ENCODE measurements at regions not wholly inside any gene's neighbourhood (a gene's known extent, or its start where the extent isn't known, plus 50 kb on each side); places are given as distances from the start of the nearest gene placed in this dataset.
"Not testable (repeated sequence)": the region's sequence is repeated elsewhere in the genome, so short reads cannot be mapped to it uniquely, and the experiment has no call there.

- peak; percentile 9 for DNase-seq (ENCODE audit: low read depth)
These were observed 213.8 kb downstream of the SIPA1L2 start for GRCh38 chr1:232416026-232416568.

- not testable (repeated sequence) for DNase-seq (ENCODE audit: low read depth)
These were observed 214.5 kb downstream of the SIPA1L2 start for GRCh38 chr1:232415481-232415880.

GRCh38 chr1:232414100-232414499 lies 215.8 kb downstream of the SIPA1L2 start:
- no peak for DNase-seq (ENCODE audit: low read depth)

GRCh38 chr1:232413674-232414073 lies 216.3 kb downstream of the SIPA1L2 start:
- DNase-seq (ENCODE audit: low read depth), result no peak

GRCh38 chr1:232409584-232409983 lies 220.3 kb downstream of the SIPA1L2 start:
- no peak for DNase-seq (ENCODE audit: low read depth)

GRCh38 chr1:232407120-232407519 lies 222.8 kb downstream of the SIPA1L2 start:
- no peak for DNase-seq (ENCODE audit: low read depth)

- no peak for DNase-seq (ENCODE audit: low read depth)
These were observed 224.2 kb downstream of the SIPA1L2 start for GRCh38 chr1:232405781-232406180.

GRCh38 chr1:232404981-232405731 lies 224.8 kb downstream of the SIPA1L2 start:
- DNase-seq (ENCODE audit: low read depth), result no peak

GRCh38 chr1:232404227-232404626 lies 225.7 kb downstream of the SIPA1L2 start:
- DNase-seq (ENCODE audit: low read depth), result no peak

GRCh38 chr1:232403017-232403714 lies 226.8 kb downstream of the SIPA1L2 start:
- DNase-seq (ENCODE audit: low read depth), result no peak

- DNase-seq (ENCODE audit: low read depth), result no peak
These were observed 231.1 kb downstream of the SIPA1L2 start for GRCh38 chr1:232398823-232399222.

GRCh38 chr1:232393444-232394146 lies 236.3 kb downstream of the SIPA1L2 start:
- DNase-seq (ENCODE audit: low read depth), result no peak

GRCh38 chr1:232393010-232393409 lies 236.9 kb downstream of the SIPA1L2 start:
- peak; percentile 39 for DNase-seq (ENCODE audit: low read depth)

GRCh38 chr1:232390590-232390989 lies 239.3 kb downstream of the SIPA1L2 start:
- DNase-seq (ENCODE audit: low read depth), result no peak

GRCh38 chr1:232389744-232390143 lies 240.2 kb downstream of the SIPA1L2 start:
- no peak for DNase-seq (ENCODE audit: low read depth)

- no peak for DNase-seq (ENCODE audit: low read depth)
These were observed 241.6 kb downstream of the SIPA1L2 start for GRCh38 chr1:232388363-232388762.

- no peak for DNase-seq (ENCODE audit: low read depth)
These were observed 243.0 kb downstream of the SIPA1L2 start for GRCh38 chr1:232386721-232387510.

- DNase-seq (ENCODE audit: low read depth), result no peak
These were observed 243.6 kb downstream of the SIPA1L2 start for GRCh38 chr1:232386294-232386693.

- DNase-seq (ENCODE audit: low read depth), result peak; percentile 68
These were observed 244.7 kb downstream of the SIPA1L2 start for GRCh38 chr1:232385221-232385620.

GRCh38 chr1:232384171-232384883 lies 245.6 kb downstream of the SIPA1L2 start:
- peak; percentile 3 for DNase-seq (ENCODE audit: low read depth)
